H1 (cell line): ENCODE measurements at regions not wholly inside any gene's neighbourhood (a gene's known extent, or its start where the extent isn't known, plus 50 kb on each side); places are given as distances from the start of the nearest gene placed in this dataset.
"Not testable (repeated sequence)": the region's sequence is repeated elsewhere in the genome, so short reads cannot be mapped to it uniquely, and the experiment has no call there.

Experiments
- EP300 ChIP-seq, 2 experiments: IDR thresholded peaks; 1 replicate in 1 of 2; 2 replicates in 1 of 2; pipeline ENCODE4 v1.6.1; 2011 to 2012; ENCODE audit warnings: low read depth in 2 of 2, low read length in 2 of 2, mild to moderate bottlenecking in 2 of 2, borderline replicate concordance in 1 of 2, inconsistent platforms in 1 of 2, moderate library complexity in 1 of 2
- FOSL1 ChIP-seq: IDR thresholded peaks from 2 replicates; pipeline ENCODE4 v1.6.1; 2011; ENCODE audit warnings: mild to moderate bottlenecking, low read depth, low read length, moderate library complexity; ENCODE audit not compliant: insufficient read depth
- GABPA ChIP-seq: IDR thresholded peaks from 2 replicates; pipeline ENCODE4 v1.6.1; 2011; ENCODE audit warnings: mild to moderate bottlenecking, low read length, moderate library complexity, borderline replicate concordance; ENCODE audit not compliant: insufficient read depth
- KDM1A ChIP-seq: fragments of 200-600, 300-600 bp; sonication (generic); IDR thresholded peaks from 2 replicates; pipeline ENCODE4 v1.7.1; 2016; ENCODE audit warnings: mild to moderate bottlenecking, low read length, borderline replicate concordance
- POLR2AphosphoS5 ChIP-seq: IDR thresholded peaks from 2 replicates; pipeline ENCODE4 v1.6.1; 2011; ENCODE audit warnings: low read depth, low read length
- RAD21 ChIP-seq, 2 experiments: IDR thresholded peaks in 1 of 2; conservative IDR thresholded peaks in 1 of 2; 2 replicates each; pipeline ENCODE4 v1.6.1; 2011; ENCODE audit warnings: low read depth in 2 of 2, low read length in 2 of 2, improper control_type of control experiment in 1 of 2, inconsistent platforms in 1 of 2, mild to moderate bottlenecking in 1 of 2, moderate library complexity in 1 of 2
- YY1 ChIP-seq: IDR thresholded peaks from 2 replicates; pipeline ENCODE4 v1.6.1; 2011; ENCODE audit warnings: low read depth, mild to moderate bottlenecking, low read length
- TF ChIP-seq, protein P1 (sequence below): IDR thresholded peaks from 2 replicates; pipeline ENCODE4 v1.6.1; 2011; ENCODE audit warnings: low read length, improper control_type of control experiment

DNA sequence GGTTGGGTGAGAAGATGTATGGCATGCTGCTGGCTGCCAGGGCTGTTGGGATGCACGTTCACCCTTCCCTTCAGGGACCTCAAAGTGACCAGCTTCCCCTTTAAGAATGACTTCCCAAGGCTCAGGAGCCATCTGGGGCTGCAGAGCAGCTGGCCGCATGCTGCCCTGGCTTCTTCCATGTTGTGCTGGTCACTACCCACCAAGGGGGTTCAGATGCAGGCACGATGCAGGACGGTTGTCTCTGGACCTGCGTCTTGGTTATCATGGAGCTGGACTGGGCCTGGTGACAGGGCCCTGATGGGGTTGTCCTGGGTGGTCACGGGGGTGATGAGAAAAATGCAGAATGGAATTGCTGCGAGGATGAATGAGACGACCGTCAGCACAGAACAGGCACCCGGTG lies 297.8 kb downstream of the POTED start:
- TF ChIP-seq KDM1A; EP300 (IDR thresholded peaks at IDR 0.05; ENCODE audit: borderline replicate concordance in 1 of 2, low read depth in 2 of 2, low read length in 2 of 2); RAD21 (IDR thresholded peaks at IDR 0.05 in 1 of 2, conservative IDR thresholded peaks at IDR 0.05 in 1 of 2; ENCODE audit: low read depth in 2 of 2, low read length in 2 of 2); YY1; FOSL1; GABPA; POLR2AphosphoS5: not testable (repeated sequence)
- TF ChIP-seq, protein P1, sequence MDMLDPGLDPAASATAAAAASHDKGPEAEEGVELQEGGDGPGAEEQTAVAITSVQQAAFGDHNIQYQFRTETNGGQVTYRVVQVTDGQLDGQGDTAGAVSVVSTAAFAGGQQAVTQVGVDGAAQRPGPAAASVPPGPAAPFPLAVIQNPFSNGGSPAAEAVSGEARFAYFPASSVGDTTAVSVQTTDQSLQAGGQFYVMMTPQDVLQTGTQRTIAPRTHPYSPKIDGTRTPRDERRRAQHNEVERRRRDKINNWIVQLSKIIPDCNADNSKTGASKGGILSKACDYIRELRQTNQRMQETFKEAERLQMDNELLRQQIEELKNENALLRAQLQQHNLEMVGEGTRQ = not testable (repeated sequence)
